Stimulated activated CD4-positive, alpha-beta T cell treated with anti-CD3 and anti-CD28 coated beads, Interleukin-12 subunit alpha, Interleukin-12 subunit beta, amount 100 ng/mL, for 24 hours (primary cell): ENCODE measurements at regions not wholly inside any gene's neighbourhood (a gene's known extent, or its start where the extent isn't known, plus 50 kb on each side); places are given as distances from the start of the nearest gene placed in this dataset.
"Not testable (repeated sequence)": the region's sequence is repeated elsewhere in the genome, so short reads cannot be mapped to it uniquely, and the experiment has no call there.

ENCODE experiments used
- DNase-seq, 2 experiments: peaks; one replicate each; pipeline ENCODE4 v3.0.0-alpha.2; 2020; ENCODE audit warnings: low read depth in 2 of 2

- no peak for DNase-seq
These were observed 55.7 kb upstream of the FAT3 start for GRCh38 chr11:92168936-92169335.

GRCh38 chr11:92167571-92167970 lies 57.0 kb upstream of the FAT3 start:
- DNase-seq: no peak

DNA sequence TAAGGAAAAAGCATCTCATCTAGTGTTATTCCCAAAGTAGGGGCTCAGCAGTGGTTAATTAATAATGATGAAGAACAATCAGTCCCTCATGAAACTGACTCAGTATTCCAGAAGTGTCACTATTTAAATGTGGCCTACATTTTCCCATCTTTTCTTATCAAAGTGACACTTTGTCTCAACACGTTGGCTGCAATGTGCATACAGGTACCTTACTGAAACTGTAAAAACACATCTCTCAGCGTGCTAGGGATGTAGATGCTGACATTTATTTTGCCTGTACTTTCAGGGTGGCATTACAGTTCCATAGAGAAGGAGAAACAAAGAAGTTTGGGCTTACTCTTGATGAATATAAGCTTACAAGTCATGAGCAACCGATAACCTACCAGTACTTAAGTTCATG lies 58.3 kb upstream of the FAT3 start:
- DNase-seq: no peak

GRCh38 chr11:92163879-92164278 lies 60.7 kb upstream of the FAT3 start:
- DNase-seq: no peak

- no peak for DNase-seq
These were observed 61.8 kb upstream of the FAT3 start for GRCh38 chr11:92162776-92163175.

DNA sequence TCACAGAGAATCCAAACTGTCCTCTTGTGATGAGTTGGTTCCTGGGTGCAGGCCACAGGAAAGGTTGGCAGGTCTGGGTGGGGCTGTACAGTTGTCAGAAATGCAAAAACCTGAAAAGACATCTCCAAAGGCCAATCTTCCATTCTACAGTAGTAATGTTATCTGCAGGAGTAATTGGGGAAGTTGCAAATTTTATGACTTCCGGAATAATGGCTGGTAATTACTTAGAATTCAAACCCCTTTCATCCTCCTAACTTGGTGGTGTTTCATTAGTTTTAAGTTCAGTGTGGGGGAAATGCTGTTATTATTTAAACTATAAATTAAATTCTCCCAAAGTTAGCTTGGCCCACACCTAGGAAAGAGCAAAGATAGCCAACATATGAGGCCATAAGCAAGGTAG lies 64.7 kb upstream of the FAT3 start:
- no peak for DNase-seq

DNA sequence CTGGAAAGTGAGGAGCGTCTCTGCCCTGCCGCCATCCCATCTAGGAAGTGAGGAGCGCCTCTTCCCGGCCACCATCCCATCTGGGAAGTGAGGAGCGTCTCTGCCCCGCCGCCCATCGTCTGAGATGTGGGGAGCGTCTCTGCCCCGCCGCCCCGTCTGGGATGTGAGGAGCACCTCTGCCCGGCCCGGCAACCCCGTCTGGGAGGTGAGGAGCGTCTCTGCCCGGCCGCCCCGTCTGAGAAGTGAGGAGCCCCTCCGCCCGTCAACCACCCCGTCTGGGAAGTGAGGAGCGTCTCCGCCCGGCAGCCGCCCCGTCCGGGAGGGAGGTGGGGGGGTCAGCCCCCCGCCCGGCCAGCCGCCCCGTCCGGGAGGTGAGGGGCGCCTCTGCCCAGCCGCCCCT lies 67.2 kb upstream of the FAT3 start:
- not testable (repeated sequence) for DNase-seq

DNA sequence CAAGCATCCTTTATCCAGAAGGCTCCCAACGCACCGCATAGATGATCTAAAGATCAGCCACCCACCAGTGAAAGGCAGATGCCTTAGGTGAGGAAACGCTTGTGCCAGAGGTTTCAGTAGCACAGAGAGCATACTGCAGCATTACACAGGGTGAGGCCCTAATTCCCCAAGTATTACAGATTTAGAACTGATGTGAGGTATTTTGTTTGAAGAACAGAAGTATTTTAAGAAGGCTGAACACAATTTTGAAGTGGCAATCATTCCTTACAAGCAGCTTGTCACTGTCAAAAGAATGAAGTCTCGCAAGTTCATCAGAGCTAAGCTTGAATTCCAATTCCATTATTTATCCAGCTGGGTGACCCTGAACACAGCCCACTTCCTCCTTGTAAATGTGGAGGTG lies 70.0 kb upstream of the FAT3 start:
- DNase-seq: no peak

- DNase-seq: no peak
These were observed 70.5 kb upstream of the FAT3 start for GRCh38 chr11:92154110-92154509.

GRCh38 chr11:92153542-92153941 lies 71.1 kb upstream of the FAT3 start:
- no peak for DNase-seq

- no peak for DNase-seq
These were observed 72.4 kb upstream of the FAT3 start for GRCh38 chr11:92152245-92152644.

- no peak for DNase-seq
These were observed 74.6 kb upstream of the FAT3 start for GRCh38 chr11:92149996-92150395.

DNA sequence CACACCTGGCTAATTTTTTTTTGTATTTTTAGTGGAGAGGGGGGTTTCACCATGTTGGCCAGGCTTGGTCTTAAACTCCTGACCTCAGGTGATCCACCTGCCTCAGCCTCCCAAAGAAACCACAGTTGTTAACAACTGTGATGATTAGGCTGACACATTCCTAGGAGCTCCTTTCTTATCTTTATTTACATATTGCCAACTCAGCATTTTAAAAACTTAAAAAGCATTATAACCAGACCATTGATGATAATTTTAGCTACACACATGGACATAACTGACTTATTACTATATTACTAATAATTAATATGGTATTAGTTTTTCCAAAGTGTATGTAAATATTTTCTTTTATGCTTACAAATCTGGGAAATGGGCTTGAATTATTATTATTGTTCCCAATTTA lies 82.9 kb upstream of the FAT3 start:
- DNase-seq: no peak

DNA sequence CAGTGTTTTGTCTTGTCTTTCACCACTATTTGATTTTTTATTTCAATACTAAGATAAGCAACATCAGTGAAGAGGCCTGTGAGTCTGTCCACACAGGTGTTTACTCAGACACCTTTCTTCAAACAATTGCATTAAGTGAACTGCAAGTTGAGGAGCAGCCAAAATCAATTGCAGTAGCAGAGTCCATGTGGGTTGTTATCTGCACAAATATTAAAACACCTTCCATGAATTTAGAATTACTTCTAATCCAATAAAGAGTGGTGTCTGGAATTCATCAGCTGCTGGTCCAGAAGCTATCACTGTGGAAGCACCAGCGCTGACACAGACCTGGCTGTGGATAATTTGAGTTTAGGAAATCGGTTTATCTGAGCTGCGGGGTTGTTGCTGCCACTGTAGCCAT lies 83.5 kb upstream of the FAT3 start:
- no peak for DNase-seq

- no peak for DNase-seq
These were observed 84.6 kb upstream of the FAT3 start for GRCh38 chr11:92140021-92140420.

- no peak for DNase-seq
These were observed 86.3 kb upstream of the FAT3 start for GRCh38 chr11:92138296-92138695.

GRCh38 chr11:92137747-92138146 lies 86.9 kb upstream of the FAT3 start:
- DNase-seq: no peak

DNA sequence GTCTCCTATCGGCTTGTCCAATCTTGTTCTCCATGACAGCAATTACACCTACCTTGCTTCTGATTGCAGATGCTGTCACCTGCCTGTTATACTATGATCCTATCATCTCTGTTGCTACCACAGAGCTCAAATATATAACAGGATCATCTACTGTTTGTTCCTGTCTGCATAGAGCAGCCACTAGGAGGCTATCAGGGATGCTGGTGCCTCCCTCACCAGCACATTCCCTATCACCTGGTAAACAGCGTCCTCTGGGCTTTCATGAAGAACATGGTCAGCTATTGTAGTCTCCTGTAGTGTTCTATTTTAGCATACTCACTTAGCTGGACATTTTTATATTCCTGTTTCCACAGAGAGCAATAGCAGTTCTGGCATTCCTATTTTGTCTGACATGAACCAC lies 87.8 kb upstream of the FAT3 start:
- no peak for DNase-seq

- DNase-seq: no peak
These were observed 93.2 kb upstream of the FAT3 start for GRCh38 chr11:92131289-92131865.

GRCh38 chr11:92130421-92130831 lies 94.2 kb upstream of the FAT3 start:
- no peak for DNase-seq

- DNase-seq: no peak
These were observed 94.8 kb upstream of the FAT3 start for GRCh38 chr11:92129811-92130210.

DNA sequence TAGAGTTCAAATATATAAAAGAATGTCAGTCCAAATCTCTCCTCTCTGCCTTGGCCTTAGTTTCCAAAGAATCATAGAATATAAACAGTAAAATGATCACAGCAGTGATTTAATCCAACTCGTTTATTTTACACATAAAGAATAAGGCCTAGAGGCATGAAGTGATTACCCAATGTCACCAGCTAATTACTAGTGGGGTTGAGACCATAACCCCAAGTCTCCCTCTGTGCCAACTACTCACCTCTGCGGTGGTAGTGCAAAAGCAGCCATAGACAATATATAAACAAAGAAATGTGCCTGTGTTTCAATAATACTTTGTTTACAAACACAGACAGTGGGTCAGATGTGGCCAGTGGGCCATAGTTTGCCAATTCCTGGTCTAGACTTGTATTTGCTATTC lies 96.6 kb upstream of the FAT3 start:
- DNase-seq: no peak

GRCh38 chr11:92125321-92125720 lies 99.3 kb upstream of the FAT3 start:
- no peak for DNase-seq

GRCh38 chr11:92123540-92123939 lies 101.1 kb upstream of the FAT3 start:
- no peak for DNase-seq

DNA sequence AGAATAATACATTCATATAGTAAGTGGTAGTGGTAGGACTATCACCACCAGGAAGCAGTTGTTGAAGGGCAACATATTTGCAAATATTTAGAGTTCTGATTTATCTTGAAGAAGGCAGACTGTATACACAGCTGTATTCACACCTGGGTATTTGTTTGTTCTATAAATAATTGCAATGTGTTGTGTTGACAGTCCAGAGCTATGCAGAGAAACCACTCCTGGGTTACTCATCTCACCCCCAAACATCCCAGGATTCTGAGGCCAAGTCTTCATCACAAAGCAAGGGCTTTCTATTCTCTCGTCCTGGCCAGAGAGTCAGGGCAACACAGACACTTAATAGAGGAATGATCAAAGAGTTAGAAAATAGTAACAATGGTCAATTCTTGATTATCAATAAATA lies 102.1 kb upstream of the FAT3 start:
- no peak for DNase-seq
